GM23248 (cell line): ENCODE measurements at regions not wholly inside any gene's neighbourhood (a gene's known extent, or its start where the extent isn't known, plus 50 kb on each side); places are given as distances from the start of the nearest gene placed in this dataset.
"Not testable (repeated sequence)": the region's sequence is repeated elsewhere in the genome, so short reads cannot be mapped to it uniquely, and the experiment has no call there.

Experiments
- DNase-seq: peaks from one replicate; pipeline ENCODE4 v3.0.0-alpha.2; 2015
- H2AFZ ChIP-seq: fragments of 200-600 bp; sonication (generic); 2 replicates; pipeline ENCODE4 v1.6.1; 2016; ENCODE audit warnings: antibody characterized with exemption
- H3F3A ChIP-seq: fragments of 200-600 bp; sonication (generic); 2 replicates; pipeline ENCODE4 v1.6.1; 2016; ENCODE audit warnings: mild to moderate bottlenecking, antibody characterized with exemption, mixed run types; ENCODE audit not compliant: insufficient read depth
- H3K27ac ChIP-seq: fragments of 200-600 bp; sonication (generic); 2 replicates; pipeline ENCODE4 v1.5.1; 2016; ENCODE audit warnings: mild to moderate bottlenecking
- H3K27me3 ChIP-seq: fragments of 200-600 bp; sonication (generic); replicated peaks from 2 replicates; pipeline ENCODE4 v1.6.1; 2016; ENCODE audit warnings: mild to moderate bottlenecking; ENCODE audit not compliant: insufficient read depth
- H3K36me3 ChIP-seq: fragments of 200-600 bp; sonication (generic); 2 replicates; pipeline ENCODE4 v1.6.1; 2016; ENCODE audit warnings: low read depth, mild to moderate bottlenecking
- H3K4me1 ChIP-seq: fragments of 200-600 bp; sonication (generic); 2 replicates; pipeline ENCODE4 v1.6.1; 2016; ENCODE audit warnings: mild to moderate bottlenecking; ENCODE audit not compliant: insufficient read depth
- H3K4me2 ChIP-seq: fragments of 200-600 bp; sonication (generic); one replicate; pipeline ENCODE4 v1.6.1; 2016; ENCODE audit warnings: mild to moderate bottlenecking; ENCODE audit not compliant: unreplicated experiment
- H3K4me3 ChIP-seq: fragments of 200-600 bp; sonication (generic); 2 replicates; pipeline ENCODE4 v1.5.1; 2016; ENCODE audit warnings: mild to moderate bottlenecking
- H3K79me2 ChIP-seq: fragments of 200-600 bp; sonication (generic); 2 replicates; pipeline ENCODE4 v1.6.1; 2016; ENCODE audit warnings: mild to moderate bottlenecking; ENCODE audit not compliant: insufficient read depth
- H3K9ac ChIP-seq: fragments of 200-600 bp; sonication (generic); 2 replicates; pipeline ENCODE4 v1.6.1; 2016; ENCODE audit warnings: mild to moderate bottlenecking
- H3K9me2 ChIP-seq: fragments of 200-600 bp; sonication (generic); 2 replicates; pipeline ENCODE4 v1.6.1; 2016; ENCODE audit warnings: mixed run types, mild to moderate bottlenecking, moderate library complexity; ENCODE audit not compliant: insufficient read depth
- H3K9me3 ChIP-seq: fragments of 200-600 bp; sonication (generic); one replicate; pipeline ENCODE4 v1.6.1; 2017; ENCODE audit warnings: low read depth
- H4K20me1 ChIP-seq: fragments of 200-600 bp; sonication (generic); 2 replicates; pipeline ENCODE4 v1.6.0; 2016; ENCODE audit not compliant: insufficient read depth
- EZH2 ChIP-seq: fragments of 200-600 bp; sonication (generic); IDR thresholded peaks from 2 replicates; pipeline ENCODE4 v1.6.1; 2018; ENCODE audit warnings: antibody characterized with exemption, mild to moderate bottlenecking; ENCODE audit not compliant: insufficient read depth, poor library complexity, severe bottlenecking
- EZH2phosphoT487 ChIP-seq: fragments of 200-600 bp; sonication (generic); IDR thresholded peaks from 2 replicates; pipeline ENCODE4 v1.6.1; 2018; ENCODE audit warnings: antibody characterized with exemption, moderate library complexity, mild to moderate bottlenecking, low read depth; ENCODE audit not compliant: insufficient read depth
- WGBS, 2 experiments: methylation state at CpG; one replicate each; pipeline ENCODE4 v1.1.6; 2015 to 2017; ENCODE audit warnings: low lambda C conversion rate in 2 of 2, low coverage in 1 of 2; ENCODE audit errors: missing lambda C conversion rate in 2 of 2; 5-methylcytosine and 5-hydroxymethylcytosine counted together
- in situ Hi-C: fragments of 300-500 bp; cut with MboI; formaldehyde crosslinking; loops from 2 replicates; pipeline ENCODE4 v1.15.0; 2020

- no peaks in the 10 kb centered on the region for H3K9me2 ChIP-seq
- TF ChIP-seq EZH2 (no peak), EZH2phosphoT487 (no peak)
- WGBS, 2 experiments: 2 to 5% methylated on average over 1 of the region's 1 CpG
- H4K20me1 ChIP-seq: no peaks in the 10 kb centered on the region
- no peaks in the 10 kb centered on the region for H3K36me3 ChIP-seq
- no peaks in the 10 kb centered on the region for H3K4me1 ChIP-seq
- H3K9me3 ChIP-seq: no peaks in the 10 kb centered on the region
- H2AFZ ChIP-seq: no peak overlapping the region
- H3K27me3 ChIP-seq: no peaks in the 10 kb centered on the region
- H3K9ac ChIP-seq: no peak overlapping the region
- no peak overlapping the region for H3K4me3 ChIP-seq
- H3K27ac ChIP-seq: no peak overlapping the region
- no peaks in the 10 kb centered on the region for H3K79me2 ChIP-seq
- in situ Hi-C loops: no loop called here
- no peak overlapping the region for H3K4me2 ChIP-seq
- DNase-seq: no peak
- no peaks in the 10 kb centered on the region for H3F3A ChIP-seq
Observed at GRCh38 chr9:30605936-30606335, 1778.5 kb upstream of the ACO1 start.

- Histone ChIP-seq H3K9me3 (no peaks in the 10 kb centered on the region), H3K4me2 (no peak overlapping the region), H4K20me1 (no peaks in the 10 kb centered on the region), H3K9ac (no peak overlapping the region), H3K4me3 (no peak overlapping the region), H2AFZ (no peak overlapping the region), H3K36me3 (no peaks in the 10 kb centered on the region), H3F3A (no peaks in the 10 kb centered on the region), H3K79me2 (no peaks in the 10 kb centered on the region), H3K9me2 (no peaks in the 10 kb centered on the region), H3K4me1 (no peaks in the 10 kb centered on the region), H3K27me3 (no peaks in the 10 kb centered on the region), H3K27ac (no peak overlapping the region)
- in situ Hi-C loops: no loop called here
- DNase-seq: no peak
- TF ChIP-seq EZH2phosphoT487 (no peak), EZH2 (no peak)
- 0 to 2% methylated on average over 1 of the region's 1 CpG for WGBS, 2 experiments
Observed at GRCh38 chr9:30609713-30610112, 1774.7 kb upstream of the ACO1 start.

- H3K27ac ChIP-seq, H3K4me2 ChIP-seq, H3K36me3 ChIP-seq, H3K79me2 ChIP-seq, DNase-seq, H3K4me1 ChIP-seq, H3F3A ChIP-seq, in situ Hi-C loops, H4K20me1 ChIP-seq, H3K27me3 ChIP-seq, H3K9me2 ChIP-seq, H3K9me3 ChIP-seq, H2AFZ ChIP-seq, H3K4me3 ChIP-seq, H3K9ac ChIP-seq: not testable (repeated sequence)
- WGBS, 2 experiments: 46 to 51% methylated on average over 7 of the region's 7 CpGs
Observed at GRCh38 chr9:30616782-30617181, 1767.7 kb upstream of the ACO1 start.

GRCh38 chr9:30622561-30622960 is 1761.9 kb upstream of the ACO1 start:
- H3K27ac ChIP-seq: no peak overlapping the region
- H3K9ac ChIP-seq: no peak overlapping the region
- no peaks in the 10 kb centered on the region for H3K9me2 ChIP-seq
- TF ChIP-seq EZH2phosphoT487 (no peak), EZH2 (no peak)
- no peaks in the 10 kb centered on the region for H3K79me2 ChIP-seq
- in situ Hi-C loops: loop anchor here (10.0 kb wide), 1 partner anchor 58 kb away; no protein-coding TSS in a partner anchor
- H3K4me3 ChIP-seq: no peak overlapping the region
- H2AFZ ChIP-seq: no peak overlapping the region
- H4K20me1 ChIP-seq: no peaks in the 10 kb centered on the region
- no peak overlapping the region for H3K4me2 ChIP-seq
- WGBS, 2 experiments: 37 to 39% methylated on average over 4 of the region's 4 CpGs
- DNase-seq: no peak
- no peaks in the 10 kb centered on the region for H3K4me1 ChIP-seq
- H3K27me3 ChIP-seq: no peaks in the 10 kb centered on the region
- no peaks in the 10 kb centered on the region for H3K36me3 ChIP-seq
- no peaks in the 10 kb centered on the region for H3F3A ChIP-seq
- no peaks in the 10 kb centered on the region for H3K9me3 ChIP-seq

GRCh38 chr9:30628915-30629567 is 1755.4 kb upstream of the ACO1 start:
- TF ChIP-seq EZH2phosphoT487: no peak
- no peak for TF ChIP-seq EZH2
- H2AFZ ChIP-seq: no peak overlapping the region
- 0 to 11% methylated on average over 2 of the region's 2 CpGs for WGBS, 2 experiments
- no peak overlapping the region for H3K4me2 ChIP-seq
- H3K4me1 ChIP-seq: no peaks in the 10 kb centered on the region
- no peak overlapping the region for H3K4me3 ChIP-seq
- no peak for DNase-seq
- H3K9me3 ChIP-seq: no peaks in the 10 kb centered on the region
- no peaks in the 10 kb centered on the region for H3K79me2 ChIP-seq
- H3K9me2 ChIP-seq: no peaks in the 10 kb centered on the region
- no peaks in the 10 kb centered on the region for H3F3A ChIP-seq
- H3K27ac ChIP-seq: no peak overlapping the region
- H4K20me1 ChIP-seq: no peaks in the 10 kb centered on the region
- H3K9ac ChIP-seq: no peak overlapping the region
- H3K36me3 ChIP-seq: no peaks in the 10 kb centered on the region
- no peaks in the 10 kb centered on the region for H3K27me3 ChIP-seq
- in situ Hi-C loops: loop anchor here (10.0 kb wide), 1 partner anchor 64 kb away; no protein-coding TSS in a partner anchor
